ENCODE measurements at regions not wholly inside any gene's neighbourhood (a gene's known extent, or its start where the extent isn't known, plus 50 kb on each side); places are given as distances from the start of the nearest gene placed in this dataset.

- TF ChIP-seq CTCF (IDR thresholded peaks at IDR 0.05) = no peak
- Histone ChIP-seq H3K9ac (no peak overlapping the region), H3K27me3 (ENCODE audit: control insufficient read depth, insufficient read depth, low read length) (no peaks in the 10 kb centered on the region), H3K4me2 (ENCODE audit: low read length) (no peak overlapping the region), H2AFZ (no peak overlapping the region), H3K36me3 (ENCODE audit: control insufficient read depth, insufficient read depth, low read length) (no peaks in the 10 kb centered on the region), H3K9me3 (ENCODE audit: control insufficient read depth, low read length) (no peaks in the 10 kb centered on the region), H3K27ac (no peak overlapping the region), H3K4me3 (ENCODE audit: low read depth, low read length) (no peak overlapping the region), H3K4me1 (no peaks in the 10 kb centered on the region), H3K79me2 (no peaks in the 10 kb centered on the region)
Measured at GRCh38 chr5:54616031-54616430, 98.5 kb downstream of the SNX18 start.

DNA sequence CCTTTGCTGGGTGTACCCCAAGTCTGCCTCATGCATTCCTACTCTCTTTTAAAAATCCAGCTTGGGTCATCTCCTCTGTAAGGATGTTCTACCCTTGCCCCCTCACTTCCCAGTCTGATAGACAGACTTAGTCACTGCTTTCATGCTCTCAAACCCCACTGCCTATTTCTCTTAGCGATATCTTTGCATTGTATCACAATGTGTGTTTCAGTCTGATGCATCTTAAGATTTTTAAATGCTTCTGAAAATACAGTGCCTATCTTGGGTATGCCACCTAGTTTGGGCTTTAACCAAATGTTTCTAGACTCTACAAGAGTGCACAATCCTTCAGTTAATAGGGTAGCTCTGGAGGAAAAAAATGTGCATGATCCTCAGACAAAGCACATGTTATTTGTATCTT is 97.8 kb downstream of the SNX18 start:
- Histone ChIP-seq H3K4me1 (no peaks in the 10 kb centered on the region), H3K27me3 (ENCODE audit: control insufficient read depth, insufficient read depth, low read length) (no peaks in the 10 kb centered on the region), H3K27ac (no peak overlapping the region), H3K36me3 (ENCODE audit: control insufficient read depth, insufficient read depth, low read length) (no peaks in the 10 kb centered on the region), H2AFZ (no peak overlapping the region), H3K9me3 (ENCODE audit: control insufficient read depth, low read length) (no peaks in the 10 kb centered on the region), H3K9ac (no peak overlapping the region), H3K4me3 (ENCODE audit: low read depth, low read length) (no peak overlapping the region), H3K79me2 (no peaks in the 10 kb centered on the region), H3K4me2 (ENCODE audit: low read length) (no peak overlapping the region)
- TF ChIP-seq CTCF (IDR thresholded peaks at IDR 0.05) = no peak

GRCh38 chr5:54612711-54613110 is 95.2 kb downstream of the SNX18 start:
- no peak overlapping the region for H3K9ac ChIP-seq
- H3K79me2 ChIP-seq = no peaks in the 10 kb centered on the region
- no peaks in the 10 kb centered on the region for H3K4me1 ChIP-seq
- no peak overlapping the region for H3K27ac ChIP-seq
- H2AFZ ChIP-seq = no peak overlapping the region
- H3K9me3 ChIP-seq (ENCODE audit: control insufficient read depth, low read length) = no peaks in the 10 kb centered on the region
- H3K4me2 ChIP-seq (ENCODE audit: low read length) = no peak overlapping the region
- no peak for TF ChIP-seq CTCF (IDR thresholded peaks at IDR 0.05)
- no peak overlapping the region for H3K4me3 ChIP-seq (ENCODE audit: low read depth, low read length)
- H3K27me3 ChIP-seq (ENCODE audit: control insufficient read depth, insufficient read depth, low read length) = no peaks in the 10 kb centered on the region
- no peaks in the 10 kb centered on the region for H3K36me3 ChIP-seq (ENCODE audit: control insufficient read depth, insufficient read depth, low read length)

DNA sequence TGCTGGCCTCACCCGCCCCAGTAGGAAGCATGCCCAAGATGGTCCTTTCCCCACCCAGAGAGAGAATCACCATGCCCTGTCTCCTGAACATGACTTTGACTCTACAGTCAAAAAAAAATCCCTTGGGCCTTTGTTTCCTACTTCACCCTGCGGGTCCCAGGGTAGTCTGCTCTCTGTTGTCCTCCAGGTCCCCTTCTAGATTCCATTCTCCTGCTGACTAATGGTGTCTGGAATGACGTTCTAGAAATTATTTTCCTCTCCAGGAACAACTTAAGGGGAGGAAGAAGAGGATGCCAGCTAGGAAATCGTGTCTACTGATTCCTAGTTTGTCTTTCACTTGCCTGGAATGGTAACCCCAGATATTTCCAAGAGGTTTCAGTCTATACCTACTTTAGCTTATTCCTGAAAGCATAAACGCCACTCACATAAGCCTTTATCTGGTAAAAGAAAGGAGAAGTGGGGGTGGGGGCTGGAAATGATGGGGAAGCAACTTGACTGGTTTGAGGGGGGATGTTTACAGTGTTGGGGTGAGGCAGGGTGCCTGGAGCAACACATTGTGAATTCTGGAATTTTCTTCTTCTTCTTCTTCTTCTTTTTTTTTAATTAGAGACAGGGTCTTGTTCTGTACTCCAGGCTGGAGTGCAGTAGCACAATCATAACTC is 93.9 kb downstream of the SNX18 start:
- Histone ChIP-seq H3K27me3 (ENCODE audit: control insufficient read depth, insufficient read depth, low read length) (no peaks in the 10 kb centered on the region), H3K9ac (no peak overlapping the region), H3K4me1 (no peaks in the 10 kb centered on the region), H3K36me3 (ENCODE audit: control insufficient read depth, insufficient read depth, low read length) (no peaks in the 10 kb centered on the region), H3K9me3 (ENCODE audit: control insufficient read depth, low read length) (no peaks in the 10 kb centered on the region), H2AFZ (no peak overlapping the region), H3K4me2 (ENCODE audit: low read length) (no peak overlapping the region), H3K79me2 (no peaks in the 10 kb centered on the region), H3K4me3 (ENCODE audit: low read depth, low read length) (no peak overlapping the region), H3K27ac (no peak overlapping the region)
- TF ChIP-seq CTCF (IDR thresholded peaks at IDR 0.05) = no peak
